ENCODE measurements at regions not wholly inside any gene's neighbourhood (a gene's known extent, or its start where the extent isn't known, plus 50 kb on each side); places are given as distances from the start of the nearest gene placed in this dataset.

- no peak for TF ChIP-seq EZH2 (IDR thresholded peaks at IDR 0.05; ENCODE audit: low read length)
- TF ChIP-seq, protein P1, sequence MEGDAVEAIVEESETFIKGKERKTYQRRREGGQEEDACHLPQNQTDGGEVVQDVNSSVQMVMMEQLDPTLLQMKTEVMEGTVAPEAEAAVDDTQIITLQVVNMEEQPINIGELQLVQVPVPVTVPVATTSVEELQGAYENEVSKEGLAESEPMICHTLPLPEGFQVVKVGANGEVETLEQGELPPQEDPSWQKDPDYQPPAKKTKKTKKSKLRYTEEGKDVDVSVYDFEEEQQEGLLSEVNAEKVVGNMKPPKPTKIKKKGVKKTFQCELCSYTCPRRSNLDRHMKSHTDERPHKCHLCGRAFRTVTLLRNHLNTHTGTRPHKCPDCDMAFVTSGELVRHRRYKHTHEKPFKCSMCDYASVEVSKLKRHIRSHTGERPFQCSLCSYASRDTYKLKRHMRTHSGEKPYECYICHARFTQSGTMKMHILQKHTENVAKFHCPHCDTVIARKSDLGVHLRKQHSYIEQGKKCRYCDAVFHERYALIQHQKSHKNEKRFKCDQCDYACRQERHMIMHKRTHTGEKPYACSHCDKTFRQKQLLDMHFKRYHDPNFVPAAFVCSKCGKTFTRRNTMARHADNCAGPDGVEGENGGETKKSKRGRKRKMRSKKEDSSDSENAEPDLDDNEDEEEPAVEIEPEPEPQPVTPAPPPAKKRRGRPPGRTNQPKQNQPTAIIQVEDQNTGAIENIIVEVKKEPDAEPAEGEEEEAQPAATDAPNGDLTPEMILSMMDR (optimal IDR thresholded peaks at IDR 0.05 in 1 of 3, IDR thresholded peaks at IDR 0.05 in 1 of 3, conservative IDR thresholded peaks at IDR 0.05 in 1 of 3; ENCODE audit: extremely low read depth in 1 of 3, insufficient read depth in 2 of 3, low read length in 3 of 3): no peak
- peaks cover 3% of the 10 kb centered on the region for H4K20me1 ChIP-seq (ENCODE audit: control insufficient read depth, extremely low read depth, insufficient read depth, low read length)
- DNase-seq (ENCODE audit: low read depth, low spot score): no peak
- FAIRE-seq: no peak
- no peaks in the 10 kb centered on the region for H3K4me1 ChIP-seq (ENCODE audit: control insufficient read depth, extremely low read depth, insufficient read depth, low read length)
- H3K36me3 ChIP-seq (ENCODE audit: control insufficient read depth in 2 of 2, extremely low read depth in 1 of 2, insufficient read depth in 2 of 2, low read length in 2 of 2): peaks cover 0 to 5% of the 10 kb centered on the region in 2 experiments
- H3K4me2 ChIP-seq (ENCODE audit: control insufficient read depth, extremely low read depth, insufficient read depth, low read depth, low read length): no peak overlapping the region
- H3K9me3 ChIP-seq (ENCODE audit: control insufficient read depth, low read depth, low read length): peaks cover 6% of the 10 kb centered on the region
- H3K27me3 ChIP-seq (ENCODE audit: control insufficient read depth, extremely low read depth, insufficient read depth, low read length): no peaks in the 10 kb centered on the region
- H3K9me1 ChIP-seq (ENCODE audit: control insufficient read depth, extremely low read depth, insufficient read depth, low read length): no peaks in the 10 kb centered on the region
- H3K27ac ChIP-seq (ENCODE audit: control insufficient read depth, insufficient read depth, low read length): no peak overlapping the region
- dilution Hi-C loops (cut with MboI; ENCODE audit: extremely low pct_ligation_motif_present, low sequenced_read_pairs): no loop called here
- peaks cover 3% of the 10 kb centered on the region for H3K79me2 ChIP-seq (ENCODE audit: control insufficient read depth, insufficient read depth, low read length)
- no peak overlapping the region for H2AFZ ChIP-seq (ENCODE audit: control insufficient read depth, low read length)
- H3K4me3 ChIP-seq (ENCODE audit: control insufficient read depth in 2 of 3, extremely low read depth in 1 of 3, insufficient read depth in 2 of 3, low read depth in 1 of 3, low read length in 3 of 3): no peak overlapping the region
- H3K9ac ChIP-seq (ENCODE audit: control insufficient read depth, extremely low read depth, insufficient read depth, low read length): no peak overlapping the region
These were observed 70.5 kb upstream of the CIBAR2 start for GRCh38 chr16:85182774-85183173.

GRCh38 chr16:85183564-85183963 is 71.3 kb upstream of the CIBAR2 start:
- peaks cover 3% of the 10 kb centered on the region for H3K79me2 ChIP-seq (ENCODE audit: control insufficient read depth, insufficient read depth, low read length)
- no peaks in the 10 kb centered on the region for H3K27me3 ChIP-seq (ENCODE audit: control insufficient read depth, extremely low read depth, insufficient read depth, low read length)
- peaks cover 0 to 5% of the 10 kb centered on the region in 2 experiments for H3K36me3 ChIP-seq (ENCODE audit: control insufficient read depth in 2 of 2, extremely low read depth in 1 of 2, insufficient read depth in 2 of 2, low read length in 2 of 2)
- dilution Hi-C loops (cut with MboI; ENCODE audit: extremely low pct_ligation_motif_present, low sequenced_read_pairs): no loop called here
- H3K9me3 ChIP-seq (ENCODE audit: control insufficient read depth, low read depth, low read length): peaks cover 6% of the 10 kb centered on the region
- H2AFZ ChIP-seq (ENCODE audit: control insufficient read depth, low read length): no peak overlapping the region
- H3K4me3 ChIP-seq (ENCODE audit: control insufficient read depth in 2 of 3, extremely low read depth in 1 of 3, insufficient read depth in 2 of 3, low read depth in 1 of 3, low read length in 3 of 3): no peak overlapping the region
- no peak for TF ChIP-seq EZH2 (IDR thresholded peaks at IDR 0.05; ENCODE audit: low read length)
- TF ChIP-seq, protein P1 (optimal IDR thresholded peaks at IDR 0.05 in 1 of 3, IDR thresholded peaks at IDR 0.05 in 1 of 3, conservative IDR thresholded peaks at IDR 0.05 in 1 of 3; ENCODE audit: extremely low read depth in 1 of 3, insufficient read depth in 2 of 3, low read length in 3 of 3): no peak
- H3K4me1 ChIP-seq (ENCODE audit: control insufficient read depth, extremely low read depth, insufficient read depth, low read length): no peaks in the 10 kb centered on the region
- DNase-seq (ENCODE audit: low read depth, low spot score) (no peak), FAIRE-seq (no peak)
- no peak overlapping the region for H3K9ac ChIP-seq (ENCODE audit: control insufficient read depth, extremely low read depth, insufficient read depth, low read length)
- H4K20me1 ChIP-seq (ENCODE audit: control insufficient read depth, extremely low read depth, insufficient read depth, low read length): peaks cover 3% of the 10 kb centered on the region
- no peak overlapping the region for H3K27ac ChIP-seq (ENCODE audit: control insufficient read depth, insufficient read depth, low read length)
- no peak overlapping the region for H3K4me2 ChIP-seq (ENCODE audit: control insufficient read depth, extremely low read depth, insufficient read depth, low read depth, low read length)
- no peaks in the 10 kb centered on the region for H3K9me1 ChIP-seq (ENCODE audit: control insufficient read depth, extremely low read depth, insufficient read depth, low read length)
